ENCODE measurements at regions not wholly inside any gene's neighbourhood (a gene's known extent, or its start where the extent isn't known, plus 50 kb on each side); places are given as distances from the start of the nearest gene placed in this dataset.

DNA sequence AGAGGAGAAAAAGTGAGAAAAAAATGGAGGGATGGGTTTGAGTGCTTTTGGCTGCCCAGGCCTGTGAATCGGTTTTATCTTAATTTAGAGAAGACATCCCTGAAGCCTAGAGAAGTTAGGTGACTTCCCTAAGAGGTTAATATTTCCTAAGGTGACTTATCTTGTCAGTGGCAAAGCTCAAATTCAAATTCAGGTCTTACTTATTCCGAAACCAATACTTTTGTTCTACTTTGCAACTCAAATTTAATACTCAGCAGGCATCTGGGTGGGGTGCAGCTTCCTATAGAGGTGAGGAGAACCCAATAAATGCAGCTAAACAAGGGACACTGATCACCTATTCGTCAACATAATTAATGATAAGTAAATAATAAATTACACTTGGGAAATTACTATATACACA is 54.9 kb upstream of the MYRIP start:
- DNase-seq (ENCODE audit: low read depth in 1 of 2, low spot score in 1 of 2) = no peak
- Histone ChIP-seq H3K4me3 (replicated peaks; ENCODE audit: insufficient read depth, low read length) (no peak overlapping the region), H3K27ac (replicated peaks) (no peak overlapping the region), H3K27me3 (ENCODE audit: insufficient read depth, poor library complexity, severe bottlenecking) (no peaks in the 10 kb centered on the region)
- TF ChIP-seq, protein P1, sequence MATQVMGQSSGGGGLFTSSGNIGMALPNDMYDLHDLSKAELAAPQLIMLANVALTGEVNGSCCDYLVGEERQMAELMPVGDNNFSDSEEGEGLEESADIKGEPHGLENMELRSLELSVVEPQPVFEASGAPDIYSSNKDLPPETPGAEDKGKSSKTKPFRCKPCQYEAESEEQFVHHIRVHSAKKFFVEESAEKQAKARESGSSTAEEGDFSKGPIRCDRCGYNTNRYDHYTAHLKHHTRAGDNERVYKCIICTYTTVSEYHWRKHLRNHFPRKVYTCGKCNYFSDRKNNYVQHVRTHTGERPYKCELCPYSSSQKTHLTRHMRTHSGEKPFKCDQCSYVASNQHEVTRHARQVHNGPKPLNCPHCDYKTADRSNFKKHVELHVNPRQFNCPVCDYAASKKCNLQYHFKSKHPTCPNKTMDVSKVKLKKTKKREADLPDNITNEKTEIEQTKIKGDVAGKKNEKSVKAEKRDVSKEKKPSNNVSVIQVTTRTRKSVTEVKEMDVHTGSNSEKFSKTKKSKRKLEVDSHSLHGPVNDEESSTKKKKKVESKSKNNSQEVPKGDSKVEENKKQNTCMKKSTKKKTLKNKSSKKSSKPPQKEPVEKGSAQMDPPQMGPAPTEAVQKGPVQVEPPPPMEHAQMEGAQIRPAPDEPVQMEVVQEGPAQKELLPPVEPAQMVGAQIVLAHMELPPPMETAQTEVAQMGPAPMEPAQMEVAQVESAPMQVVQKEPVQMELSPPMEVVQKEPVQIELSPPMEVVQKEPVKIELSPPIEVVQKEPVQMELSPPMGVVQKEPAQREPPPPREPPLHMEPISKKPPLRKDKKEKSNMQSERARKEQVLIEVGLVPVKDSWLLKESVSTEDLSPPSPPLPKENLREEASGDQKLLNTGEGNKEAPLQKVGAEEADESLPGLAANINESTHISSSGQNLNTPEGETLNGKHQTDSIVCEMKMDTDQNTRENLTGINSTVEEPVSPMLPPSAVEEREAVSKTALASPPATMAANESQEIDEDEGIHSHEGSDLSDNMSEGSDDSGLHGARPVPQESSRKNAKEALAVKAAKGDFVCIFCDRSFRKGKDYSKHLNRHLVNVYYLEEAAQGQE (IDR thresholded peaks at IDR 0.05; ENCODE audit: insufficient replicate concordance, low read depth) = no peak
- TF ChIP-seq, protein P2, sequence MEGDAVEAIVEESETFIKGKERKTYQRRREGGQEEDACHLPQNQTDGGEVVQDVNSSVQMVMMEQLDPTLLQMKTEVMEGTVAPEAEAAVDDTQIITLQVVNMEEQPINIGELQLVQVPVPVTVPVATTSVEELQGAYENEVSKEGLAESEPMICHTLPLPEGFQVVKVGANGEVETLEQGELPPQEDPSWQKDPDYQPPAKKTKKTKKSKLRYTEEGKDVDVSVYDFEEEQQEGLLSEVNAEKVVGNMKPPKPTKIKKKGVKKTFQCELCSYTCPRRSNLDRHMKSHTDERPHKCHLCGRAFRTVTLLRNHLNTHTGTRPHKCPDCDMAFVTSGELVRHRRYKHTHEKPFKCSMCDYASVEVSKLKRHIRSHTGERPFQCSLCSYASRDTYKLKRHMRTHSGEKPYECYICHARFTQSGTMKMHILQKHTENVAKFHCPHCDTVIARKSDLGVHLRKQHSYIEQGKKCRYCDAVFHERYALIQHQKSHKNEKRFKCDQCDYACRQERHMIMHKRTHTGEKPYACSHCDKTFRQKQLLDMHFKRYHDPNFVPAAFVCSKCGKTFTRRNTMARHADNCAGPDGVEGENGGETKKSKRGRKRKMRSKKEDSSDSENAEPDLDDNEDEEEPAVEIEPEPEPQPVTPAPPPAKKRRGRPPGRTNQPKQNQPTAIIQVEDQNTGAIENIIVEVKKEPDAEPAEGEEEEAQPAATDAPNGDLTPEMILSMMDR (IDR thresholded peaks at IDR 0.05; ENCODE audit: insufficient read depth, low read length) = no peak
- no peak for TF ChIP-seq POLR2AphosphoS5 (IDR thresholded peaks at IDR 0.05; ENCODE audit: low read depth)
- no peak for TF ChIP-seq GABPA (IDR thresholded peaks at IDR 0.05; ENCODE audit: low read depth)
- no peak for TF ChIP-seq SPI1 (IDR thresholded peaks at IDR 0.05; ENCODE audit: borderline replicate concordance, low read depth)

DNA sequence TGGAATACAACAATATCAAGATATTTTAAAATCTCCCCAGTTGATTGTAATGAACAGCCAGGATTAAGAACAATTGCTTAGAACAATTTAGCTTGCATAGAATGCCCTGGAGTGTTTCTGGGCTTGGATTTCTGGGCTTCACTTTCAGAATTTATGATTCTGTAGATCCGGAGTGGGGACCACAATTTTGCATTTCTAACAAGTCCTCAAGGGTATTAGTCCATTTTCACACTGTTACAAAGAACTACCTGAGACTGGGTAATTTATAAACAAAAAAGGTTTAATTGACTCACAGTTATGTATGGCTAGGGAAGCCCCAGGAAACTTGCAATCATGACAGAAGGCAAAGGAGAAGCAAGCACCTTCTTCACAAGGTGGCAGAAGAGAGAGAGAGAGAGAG is 54.3 kb upstream of the MYRIP start:
- no peak overlapping the region for H3K27ac ChIP-seq (replicated peaks)
- no peaks in the 10 kb centered on the region for H3K27me3 ChIP-seq (ENCODE audit: insufficient read depth, poor library complexity, severe bottlenecking)
- H3K4me3 ChIP-seq (replicated peaks; ENCODE audit: insufficient read depth, low read length) = no peak overlapping the region
- TF ChIP-seq, protein P2 (IDR thresholded peaks at IDR 0.05; ENCODE audit: insufficient read depth, low read length) = no peak
- no peak for TF ChIP-seq GABPA (IDR thresholded peaks at IDR 0.05; ENCODE audit: low read depth)
- TF ChIP-seq, protein P1 (IDR thresholded peaks at IDR 0.05; ENCODE audit: insufficient replicate concordance, low read depth) = no peak
- no peak for TF ChIP-seq POLR2AphosphoS5 (IDR thresholded peaks at IDR 0.05; ENCODE audit: low read depth)
- no peak for TF ChIP-seq SPI1 (IDR thresholded peaks at IDR 0.05; ENCODE audit: borderline replicate concordance, low read depth)
- no peak for DNase-seq (ENCODE audit: low read depth in 1 of 2, low spot score in 1 of 2)

DNA sequence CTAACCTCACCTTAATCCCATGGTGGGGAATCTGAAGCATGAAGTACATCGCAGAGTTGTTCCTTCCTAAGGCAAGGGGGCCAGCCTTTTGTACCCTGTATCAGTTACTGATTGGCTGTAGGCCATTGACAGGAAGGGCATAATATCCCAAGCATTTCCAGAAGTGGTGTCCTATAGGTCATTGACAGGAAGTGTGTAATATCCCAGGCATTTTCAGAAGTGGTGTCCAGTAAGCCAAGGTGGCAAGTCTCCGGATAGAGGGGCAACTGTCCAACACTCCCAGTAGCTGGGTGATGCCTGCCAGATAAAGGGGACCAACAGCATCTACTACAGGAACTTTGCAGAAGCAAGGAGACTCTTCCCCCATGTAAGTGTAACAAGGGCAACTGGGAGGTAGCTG is 52.1 kb upstream of the MYRIP start:
- Histone ChIP-seq H3K4me3 (replicated peaks; ENCODE audit: insufficient read depth, low read length) (no peak overlapping the region), H3K27ac (replicated peaks) (no peak overlapping the region), H3K27me3 (ENCODE audit: insufficient read depth, poor library complexity, severe bottlenecking) (no peaks in the 10 kb centered on the region)
- TF ChIP-seq, protein P1 (IDR thresholded peaks at IDR 0.05; ENCODE audit: insufficient replicate concordance, low read depth) = no peak
- TF ChIP-seq SPI1 (IDR thresholded peaks at IDR 0.05; ENCODE audit: borderline replicate concordance, low read depth) (no peak), GABPA (IDR thresholded peaks at IDR 0.05; ENCODE audit: low read depth) (no peak), POLR2AphosphoS5 (IDR thresholded peaks at IDR 0.05; ENCODE audit: low read depth) (no peak)
- TF ChIP-seq, protein P2 (IDR thresholded peaks at IDR 0.05; ENCODE audit: insufficient read depth, low read length) = no peak
- no peak for DNase-seq (ENCODE audit: low read depth in 1 of 2, low spot score in 1 of 2)
